GM10266 (cell line): ENCODE measurements at regions not wholly inside any gene's neighbourhood (a gene's known extent, or its start where the extent isn't known, plus 50 kb on each side); places are given as distances from the start of the nearest gene placed in this dataset.

Source experiments
- DNase-seq: peaks from one replicate; pipeline ENCODE4 v3.0.0; 2012; ENCODE audit errors: extremely low spot score
- TF ChIP-seq, protein P1 (sequence below): IDR thresholded peaks from 2 replicates; pipeline ENCODE4 v1.5.1; 2012; ENCODE audit warnings: mild to moderate bottlenecking, low read depth; ENCODE audit not compliant: control insufficient read depth, insufficient read depth; ENCODE audit errors: missing control alignments

DNA sequence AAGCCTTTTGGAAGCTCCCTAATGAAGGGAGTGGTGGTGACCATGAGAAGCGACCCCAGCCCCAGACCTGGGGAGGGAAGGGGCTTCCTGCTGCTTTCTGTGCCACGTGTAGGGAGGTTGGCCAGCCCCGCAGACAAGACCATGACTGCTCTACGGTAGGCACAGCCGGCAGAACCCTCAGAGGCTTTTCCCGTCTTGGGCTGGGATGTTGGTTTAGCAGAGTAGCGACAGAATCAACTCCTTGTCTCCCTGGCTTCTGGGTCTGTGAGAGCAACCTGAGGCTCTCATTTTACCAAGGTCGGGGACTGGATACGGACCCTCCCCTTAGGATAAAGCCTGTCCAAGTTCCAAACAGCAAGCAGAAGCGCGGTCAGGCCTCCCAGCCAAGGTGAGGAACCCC, 123.3 kb downstream of the AXIN2 start:
- no peak for DNase-seq
- TF ChIP-seq, protein P1, sequence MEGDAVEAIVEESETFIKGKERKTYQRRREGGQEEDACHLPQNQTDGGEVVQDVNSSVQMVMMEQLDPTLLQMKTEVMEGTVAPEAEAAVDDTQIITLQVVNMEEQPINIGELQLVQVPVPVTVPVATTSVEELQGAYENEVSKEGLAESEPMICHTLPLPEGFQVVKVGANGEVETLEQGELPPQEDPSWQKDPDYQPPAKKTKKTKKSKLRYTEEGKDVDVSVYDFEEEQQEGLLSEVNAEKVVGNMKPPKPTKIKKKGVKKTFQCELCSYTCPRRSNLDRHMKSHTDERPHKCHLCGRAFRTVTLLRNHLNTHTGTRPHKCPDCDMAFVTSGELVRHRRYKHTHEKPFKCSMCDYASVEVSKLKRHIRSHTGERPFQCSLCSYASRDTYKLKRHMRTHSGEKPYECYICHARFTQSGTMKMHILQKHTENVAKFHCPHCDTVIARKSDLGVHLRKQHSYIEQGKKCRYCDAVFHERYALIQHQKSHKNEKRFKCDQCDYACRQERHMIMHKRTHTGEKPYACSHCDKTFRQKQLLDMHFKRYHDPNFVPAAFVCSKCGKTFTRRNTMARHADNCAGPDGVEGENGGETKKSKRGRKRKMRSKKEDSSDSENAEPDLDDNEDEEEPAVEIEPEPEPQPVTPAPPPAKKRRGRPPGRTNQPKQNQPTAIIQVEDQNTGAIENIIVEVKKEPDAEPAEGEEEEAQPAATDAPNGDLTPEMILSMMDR, result no peak

GRCh38 chr17:65436871-65437270, 124.6 kb downstream of the AXIN2 start:
- TF ChIP-seq, protein P1, result no peak
- no peak for DNase-seq

GRCh38 chr17:65434878-65435277, 126.6 kb downstream of the AXIN2 start:
- TF ChIP-seq, protein P1, result no peak

GRCh38 chr17:65434251-65434650, 127.2 kb downstream of the AXIN2 start:
- TF ChIP-seq, protein P1, result no peak
- DNase-seq, result no peak

More at GRCh38 chr17:65434878-65435277, 126.6 kb downstream of the AXIN2 start:
- DNase-seq, result no peak

GRCh38 chr17:65433592-65433991, 127.9 kb downstream of the AXIN2 start:
- TF ChIP-seq, protein P1, result no peak
- DNase-seq, result no peak

DNA sequence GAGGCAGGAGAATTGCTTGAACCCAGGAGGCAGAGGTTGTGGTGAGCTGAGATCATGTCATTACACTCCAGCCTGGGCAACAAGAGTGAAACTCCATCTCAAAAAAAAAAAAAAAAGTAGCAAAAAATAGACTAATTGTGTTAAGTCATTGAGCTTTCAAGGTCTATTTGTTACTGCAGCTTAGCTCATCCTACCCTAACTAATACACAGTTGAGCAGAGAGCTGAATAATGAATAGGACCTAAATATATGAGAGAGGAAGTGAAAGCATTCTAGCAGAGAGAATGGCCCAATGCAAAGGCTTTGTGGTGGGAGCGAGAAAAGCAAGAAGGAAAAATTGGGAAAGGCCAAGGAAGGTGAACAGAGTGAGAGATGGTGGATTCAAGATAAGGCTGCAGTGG, 128.3 kb downstream of the AXIN2 start:
- no peak for DNase-seq

DNA sequence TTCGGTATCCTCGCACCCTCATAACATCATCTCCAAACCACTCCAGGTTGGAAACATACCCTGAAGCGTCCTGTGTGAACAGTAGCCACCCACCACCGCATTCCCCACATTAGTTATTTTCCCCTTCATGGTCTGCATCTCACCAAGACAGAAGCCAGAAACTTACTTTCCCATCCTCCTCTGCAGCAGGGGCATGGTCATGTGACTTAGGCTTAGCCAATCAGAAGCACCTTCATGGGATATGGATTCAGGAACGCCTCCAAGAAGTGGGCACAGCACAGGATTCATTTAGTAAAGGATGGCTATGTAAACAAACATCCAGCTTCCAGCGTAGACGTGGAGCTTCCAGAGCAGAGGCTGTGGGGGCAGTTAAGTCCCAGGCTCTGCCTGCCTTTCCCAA, 130.3 kb downstream of the AXIN2 start:
- TF ChIP-seq, protein P1, result no peak
- DNase-seq, result no peak

More for the DNA sequence above, 128.3 kb downstream of the AXIN2 start:
- TF ChIP-seq, protein P1, result no peak
